Endodermal cell (in vitro differentiated cells): ENCODE measurements at regions not wholly inside any gene's neighbourhood (a gene's known extent, or its start where the extent isn't known, plus 50 kb on each side); places are given as distances from the start of the nearest gene placed in this dataset.

Experiments
- DNase-seq: peaks from one replicate; pipeline ENCODE4 v3.0.0-alpha.2; 2017
- H3K27ac ChIP-seq: 2 replicates; pipeline ENCODE4 v1.5.1; 2013; ENCODE audit warnings: mild to moderate bottlenecking, low read depth, low read length, moderate library complexity
- H3K27me3 ChIP-seq: 2 replicates; pipeline ENCODE4 v1.6.1; 2013; ENCODE audit warnings: mild to moderate bottlenecking, low read length, moderate library complexity; ENCODE audit not compliant: insufficient read depth, control insufficient read depth, poor library complexity, severe bottlenecking
- H3K36me3 ChIP-seq: 2 replicates; pipeline ENCODE4 v1.7.0; 2013; ENCODE audit warnings: mild to moderate bottlenecking, low read length, moderate library complexity; ENCODE audit not compliant: control insufficient read depth, insufficient read depth
- H3K4me1 ChIP-seq: one replicate; pipeline ENCODE4 v1.7.0; 2013; ENCODE audit warnings: low read length; ENCODE audit not compliant: control insufficient read depth, insufficient read depth
- H3K4me3 ChIP-seq: 2 replicates; pipeline ENCODE4 v1.5.1; 2013; ENCODE audit warnings: mild to moderate bottlenecking, low read length, moderate library complexity
- H3K9ac ChIP-seq: 2 replicates; pipeline ENCODE4 v1.6.1; 2013; ENCODE audit warnings: mild to moderate bottlenecking, low read length, moderate library complexity; ENCODE audit not compliant: poor library complexity, severe bottlenecking; ENCODE audit errors: extremely low read depth
- H3K9me3 ChIP-seq: 2 replicates; pipeline ENCODE4 v1.6.1; 2013; ENCODE audit warnings: mild to moderate bottlenecking, low read length, moderate library complexity; ENCODE audit not compliant: control insufficient read depth
- H3K27ac Mint-ChIP-seq: 2 replicates; pipeline ENCODE4 v1.8.0; 2020; ENCODE audit warnings: mixed read lengths
- H3K27me3 Mint-ChIP-seq: 2 replicates; pipeline ENCODE4 v1.8.0; 2021; ENCODE audit warnings: mild to moderate bottlenecking, mixed read lengths; ENCODE audit not compliant: insufficient read depth
- H3K36me3 Mint-ChIP-seq: 2 replicates; pipeline ENCODE4 v1.8.0; 2020; ENCODE audit warnings: low read depth, mixed read lengths
- H3K4me1 Mint-ChIP-seq: 2 replicates; pipeline ENCODE4 v1.8.0; 2020; ENCODE audit warnings: mixed read lengths
- H3K4me3 Mint-ChIP-seq: 2 replicates; pipeline ENCODE4 v1.8.0; 2020; ENCODE audit warnings: mild to moderate bottlenecking, moderate library complexity, mixed read lengths
- H3K9me3 Mint-ChIP-seq: 2 replicates; pipeline ENCODE4 v1.8.0; 2020; ENCODE audit warnings: mild to moderate bottlenecking, mixed read lengths
- WGBS, 2 experiments: methylation state at CpG; one replicate each; pipeline versions ENCODE4 v1.1.5 to v1.1.7; 2013; ENCODE audit warnings: missing lambda C conversion rate in 2 of 2, mixed read lengths in 1 of 2; ENCODE audit not compliant: insufficient coverage in 1 of 2, insufficient read length in 1 of 2; 5-methylcytosine and 5-hydroxymethylcytosine counted together
- TF ChIP-seq, protein P1 (sequence below): fragments of 200-600 bp; sonication (generic); conservative IDR thresholded peaks from 2 replicates; pipeline ENCODE4 v1.5.0; 2021; ENCODE audit warnings: antibody characterized with exemption, mild to moderate bottlenecking

DNA sequence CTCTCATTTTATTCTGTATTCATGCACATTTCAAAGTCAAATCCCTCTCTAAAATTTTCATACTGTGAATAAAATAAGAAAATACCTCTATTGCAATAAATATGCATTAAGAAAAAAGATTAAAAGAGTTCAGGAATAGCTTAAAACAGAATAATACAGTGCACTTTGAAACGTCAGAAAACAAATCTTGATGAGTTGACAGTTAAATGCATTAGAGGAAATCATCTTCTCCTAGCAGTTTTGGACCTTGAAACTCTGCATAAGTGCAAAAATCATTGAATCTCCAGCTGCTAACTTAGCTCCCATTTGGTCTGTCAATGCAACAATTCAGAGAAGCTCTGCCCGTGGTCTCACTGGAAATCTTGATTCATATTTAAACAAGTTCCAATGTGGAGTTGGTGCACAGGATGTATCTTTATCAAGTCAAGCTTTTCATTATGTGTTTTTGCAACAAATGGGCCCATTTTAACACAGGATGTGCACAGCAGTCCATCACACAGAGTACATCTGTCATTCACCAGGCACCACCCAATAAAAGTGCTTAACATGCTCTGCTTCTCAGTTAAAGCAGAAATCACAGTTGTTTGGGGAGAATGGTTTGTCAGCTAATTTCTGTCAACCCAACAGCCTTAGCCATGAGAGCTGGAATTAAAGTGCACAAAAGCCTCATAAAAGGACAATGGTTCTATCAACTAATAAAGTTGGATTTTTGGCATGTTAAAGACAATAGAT is 98.8 kb upstream of the ARRDC4 start:
- 74 to 75% methylated on average over 2 of the region's 2 CpGs for WGBS, 2 experiments
- no peaks in the 10 kb centered on the region for H3K36me3 Mint-ChIP-seq
- no peak for DNase-seq
- peaks cover 3% of the 10 kb centered on the region for H3K27me3 Mint-ChIP-seq
- no peak overlapping the region for H3K9ac ChIP-seq
- no peak overlapping the region for H3K4me3 ChIP-seq
- H3K27ac Mint-ChIP-seq: no peak overlapping the region
- H3K4me3 Mint-ChIP-seq: no peak overlapping the region
- H3K27ac ChIP-seq: no peak overlapping the region
- H3K4me1 ChIP-seq: no peaks in the 10 kb centered on the region
- H3K36me3 ChIP-seq: no peaks in the 10 kb centered on the region
- H3K9me3 Mint-ChIP-seq: no peaks in the 10 kb centered on the region
- no peaks in the 10 kb centered on the region for H3K4me1 Mint-ChIP-seq
- TF ChIP-seq, protein P1, sequence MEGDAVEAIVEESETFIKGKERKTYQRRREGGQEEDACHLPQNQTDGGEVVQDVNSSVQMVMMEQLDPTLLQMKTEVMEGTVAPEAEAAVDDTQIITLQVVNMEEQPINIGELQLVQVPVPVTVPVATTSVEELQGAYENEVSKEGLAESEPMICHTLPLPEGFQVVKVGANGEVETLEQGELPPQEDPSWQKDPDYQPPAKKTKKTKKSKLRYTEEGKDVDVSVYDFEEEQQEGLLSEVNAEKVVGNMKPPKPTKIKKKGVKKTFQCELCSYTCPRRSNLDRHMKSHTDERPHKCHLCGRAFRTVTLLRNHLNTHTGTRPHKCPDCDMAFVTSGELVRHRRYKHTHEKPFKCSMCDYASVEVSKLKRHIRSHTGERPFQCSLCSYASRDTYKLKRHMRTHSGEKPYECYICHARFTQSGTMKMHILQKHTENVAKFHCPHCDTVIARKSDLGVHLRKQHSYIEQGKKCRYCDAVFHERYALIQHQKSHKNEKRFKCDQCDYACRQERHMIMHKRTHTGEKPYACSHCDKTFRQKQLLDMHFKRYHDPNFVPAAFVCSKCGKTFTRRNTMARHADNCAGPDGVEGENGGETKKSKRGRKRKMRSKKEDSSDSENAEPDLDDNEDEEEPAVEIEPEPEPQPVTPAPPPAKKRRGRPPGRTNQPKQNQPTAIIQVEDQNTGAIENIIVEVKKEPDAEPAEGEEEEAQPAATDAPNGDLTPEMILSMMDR: no peak
- no peaks in the 10 kb centered on the region for H3K9me3 ChIP-seq
- peaks cover 7% of the 10 kb centered on the region for H3K27me3 ChIP-seq

DNA sequence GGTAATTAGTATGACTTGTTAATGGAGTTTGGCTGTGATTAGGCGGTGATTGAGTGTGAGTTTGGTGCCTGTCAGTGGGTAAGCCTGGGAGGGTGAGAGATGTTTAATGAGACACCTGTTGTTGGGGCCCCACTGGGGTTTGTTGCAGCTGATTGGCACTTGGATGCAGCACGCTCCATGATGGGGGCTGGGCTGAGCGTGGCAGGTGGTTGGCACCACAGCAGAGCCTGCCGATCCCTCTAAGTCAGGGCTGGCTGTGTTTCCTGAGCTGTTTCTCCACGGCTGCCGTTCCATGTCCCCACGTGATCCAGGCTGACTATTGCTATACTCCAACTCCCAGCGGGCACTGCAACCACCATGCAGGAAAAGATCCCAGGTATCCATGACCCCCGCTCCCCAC is 93.5 kb upstream of the ARRDC4 start:
- Histone ChIP-seq H3K27me3 (peaks cover 2% of the 10 kb centered on the region), H3K9me3 (no peaks in the 10 kb centered on the region), H3K27ac (no peak overlapping the region), H3K9ac (no peak overlapping the region), H3K4me3 (no peak overlapping the region), H3K4me1 (no peaks in the 10 kb centered on the region), H3K36me3 (no peaks in the 10 kb centered on the region)
- no peak for DNase-seq
- no peaks in the 10 kb centered on the region for H3K36me3 Mint-ChIP-seq
- H3K9me3 Mint-ChIP-seq: peaks cover 2% of the 10 kb centered on the region
- H3K4me3 Mint-ChIP-seq: no peak overlapping the region
- TF ChIP-seq, protein P1: no peak
- no peak overlapping the region for H3K27ac Mint-ChIP-seq
- 93 to 100% methylated on average over 2 to 9 of the region's 9 CpGs for WGBS, 2 experiments
- H3K4me1 Mint-ChIP-seq: no peaks in the 10 kb centered on the region
- H3K27me3 Mint-ChIP-seq: no peaks in the 10 kb centered on the region

DNA sequence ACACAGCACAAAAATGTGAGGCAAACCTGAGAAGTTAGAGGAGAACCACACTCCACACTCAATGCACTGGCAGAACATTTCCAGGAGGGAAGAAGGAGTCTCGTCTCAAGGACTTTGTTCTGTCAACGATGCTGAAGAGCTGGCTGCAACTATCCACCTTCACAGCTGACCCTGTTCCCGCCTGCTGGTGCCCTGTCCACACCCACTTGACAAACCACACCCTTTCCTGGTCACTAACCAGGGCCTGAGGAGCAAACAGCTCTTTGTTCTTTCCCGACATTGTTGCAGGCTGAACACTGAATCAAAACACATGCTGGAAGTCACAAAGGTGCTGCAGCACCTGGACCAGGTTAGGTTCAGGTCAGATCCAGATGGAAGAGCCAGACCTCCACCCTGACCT is 92.6 kb upstream of the ARRDC4 start:
- Histone ChIP-seq H3K4me3 (no peak overlapping the region), H3K27me3 (no peaks in the 10 kb centered on the region), H3K36me3 (no peaks in the 10 kb centered on the region), H3K9ac (no peak overlapping the region), H3K9me3 (no peaks in the 10 kb centered on the region), H3K4me1 (no peaks in the 10 kb centered on the region), H3K27ac (no peak overlapping the region)
- no peaks in the 10 kb centered on the region for H3K36me3 Mint-ChIP-seq
- TF ChIP-seq, protein P1: no peak
- no peaks in the 10 kb centered on the region for H3K27me3 Mint-ChIP-seq
- no peak for DNase-seq
- H3K9me3 Mint-ChIP-seq: peaks cover 2% of the 10 kb centered on the region
- H3K27ac Mint-ChIP-seq: no peak overlapping the region
- no peaks in the 10 kb centered on the region for H3K4me1 Mint-ChIP-seq
- 77 to 84% methylated on average over 1 to 4 of the region's 4 CpGs for WGBS, 2 experiments
- no peak overlapping the region for H3K4me3 Mint-ChIP-seq
